GM19372 (cell line): ENCODE measurements at regions not wholly inside any gene's neighbourhood (a gene's known extent, or its start where the extent isn't known, plus 50 kb on each side); places are given as distances from the start of the nearest gene placed in this dataset.

Experiments
- ATAC-seq: cut with Tn5 transposase; IDR thresholded peaks from one replicate; pipeline ENCODE4 v1.9.1; 2021; ENCODE audit warnings: mild to moderate bottlenecking, low read depth, moderate library complexity; ENCODE audit not compliant: unreplicated experiment

DNA sequence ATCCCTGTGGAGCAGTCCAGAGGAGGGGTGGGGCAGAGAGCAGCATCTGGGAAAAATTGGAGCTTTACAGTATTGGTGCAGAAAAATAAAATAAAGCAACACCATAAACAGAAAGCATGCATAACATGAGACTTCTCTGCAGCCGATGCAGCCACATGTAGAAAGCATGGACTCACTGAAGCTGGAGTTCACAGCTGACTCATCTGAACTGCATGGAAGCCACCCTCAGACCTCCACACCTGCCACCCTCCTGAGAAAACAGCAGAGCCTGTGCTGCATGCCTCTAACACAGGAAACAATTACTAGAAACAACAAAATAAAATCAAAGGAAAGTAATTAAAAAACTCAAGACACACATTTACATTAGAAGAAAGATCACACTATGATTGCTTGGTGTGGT lies 169.4 kb upstream of the ALKAL2 start:
- ATAC-seq: no peak

- no peak for ATAC-seq
Measured at GRCh38 chr2:455913-456312, 168.0 kb upstream of the ALKAL2 start.

GRCh38 chr2:455015-455705 lies 167.3 kb upstream of the ALKAL2 start:
- ATAC-seq: no peak

DNA sequence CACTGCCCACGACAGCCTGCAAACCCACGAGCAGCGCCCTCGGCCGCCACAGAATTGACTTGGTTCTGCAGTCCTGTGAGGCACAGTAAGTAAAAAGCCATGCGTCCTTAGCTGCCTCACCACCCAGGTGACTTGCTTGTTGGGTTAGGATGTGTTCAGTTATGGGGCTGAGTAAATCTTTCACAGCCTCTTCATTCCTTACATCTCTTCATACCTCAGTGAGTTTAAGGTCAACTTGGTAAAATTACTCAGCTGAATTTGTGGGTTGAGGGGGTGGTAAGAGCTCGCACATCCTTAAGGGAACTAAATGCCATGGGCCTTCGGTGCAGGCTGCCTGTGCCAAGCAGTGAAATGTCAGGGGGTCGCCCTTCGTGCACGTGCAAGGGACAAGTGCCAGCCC lies 165.2 kb upstream of the ALKAL2 start:
- ATAC-seq: no peak

DNA sequence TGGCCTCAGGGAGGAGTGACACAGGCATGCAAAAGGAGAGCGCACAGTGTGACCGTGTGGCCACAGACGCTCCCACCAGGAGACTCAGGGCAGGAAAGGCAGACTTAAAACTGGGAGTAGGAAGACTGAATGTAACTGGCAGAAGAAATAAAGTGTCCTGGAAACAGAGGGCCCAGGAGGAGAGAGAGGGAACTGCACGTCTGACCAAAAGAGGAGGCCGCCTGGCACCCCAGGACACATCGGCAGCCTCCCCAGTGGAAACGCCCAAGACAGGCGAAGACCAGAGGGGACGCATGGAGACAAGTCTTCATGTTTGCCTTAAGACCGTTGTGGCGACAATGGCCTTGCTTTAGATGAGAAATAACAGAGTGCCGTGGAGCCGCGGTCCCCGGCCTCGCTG lies 163.6 kb upstream of the ALKAL2 start:
- ATAC-seq: no peak

GRCh38 chr2:449246-450067 lies 161.6 kb upstream of the ALKAL2 start:
- ATAC-seq: no peak

GRCh38 chr2:447902-448665 lies 160.2 kb upstream of the ALKAL2 start:
- no peak for ATAC-seq

DNA sequence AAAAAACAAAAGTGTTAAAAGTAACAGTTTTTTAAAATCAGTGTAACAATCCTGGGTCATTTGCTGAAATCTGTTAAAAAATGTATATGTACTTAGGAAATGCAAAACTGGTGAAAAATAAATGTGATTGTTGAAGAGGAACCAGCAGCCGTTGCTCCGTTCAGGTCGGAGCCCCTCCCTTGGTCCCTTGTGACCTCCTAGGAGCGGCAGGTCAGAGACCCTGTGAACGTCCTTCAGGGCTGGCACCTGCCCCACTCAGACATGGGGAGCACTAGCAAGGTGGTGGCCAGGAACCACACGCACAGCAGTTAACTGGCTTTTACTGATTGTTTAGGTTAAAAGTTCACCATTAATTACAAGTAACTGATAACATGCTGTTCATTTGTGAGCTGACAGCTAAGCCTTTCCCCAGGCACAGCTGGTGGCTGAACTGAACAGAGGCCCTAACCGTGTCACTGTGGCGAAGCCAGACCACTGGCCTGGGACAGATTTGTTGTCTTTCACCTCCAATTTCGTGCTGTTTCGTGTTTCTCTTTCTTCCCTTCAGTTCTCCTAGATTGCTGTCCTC lies 159.2 kb upstream of the ALKAL2 start:
- no peak for ATAC-seq

DNA sequence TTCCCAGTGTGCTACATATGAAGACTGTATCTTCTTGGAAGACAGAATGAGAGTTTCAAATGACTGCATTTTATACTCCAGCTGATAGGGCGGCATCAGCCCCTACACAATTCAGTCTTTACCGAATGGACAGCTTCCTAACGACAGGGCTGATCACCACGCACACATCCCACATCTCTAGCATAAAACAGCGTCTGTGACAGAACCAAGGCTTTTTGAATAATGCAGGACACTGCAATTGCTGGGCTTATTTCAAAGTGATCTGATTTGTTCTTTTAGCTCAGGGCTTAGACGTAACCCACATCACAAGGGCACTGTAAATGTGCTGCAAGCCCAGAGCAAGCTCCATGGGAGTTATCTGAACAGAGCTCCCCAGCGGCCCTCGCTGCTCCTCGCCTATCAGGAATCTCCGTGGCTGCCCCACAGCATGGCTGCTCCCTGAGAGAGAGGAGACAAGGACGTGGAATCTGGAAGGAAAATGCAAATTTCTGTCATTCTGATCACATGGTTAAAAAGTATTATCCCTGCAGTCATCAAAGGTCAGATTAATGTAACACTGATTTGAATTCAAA lies 158.5 kb upstream of the ALKAL2 start:
- ATAC-seq: no peak

GRCh38 chr2:445896-446295 lies 158.0 kb upstream of the ALKAL2 start:
- no peak for ATAC-seq

DNA sequence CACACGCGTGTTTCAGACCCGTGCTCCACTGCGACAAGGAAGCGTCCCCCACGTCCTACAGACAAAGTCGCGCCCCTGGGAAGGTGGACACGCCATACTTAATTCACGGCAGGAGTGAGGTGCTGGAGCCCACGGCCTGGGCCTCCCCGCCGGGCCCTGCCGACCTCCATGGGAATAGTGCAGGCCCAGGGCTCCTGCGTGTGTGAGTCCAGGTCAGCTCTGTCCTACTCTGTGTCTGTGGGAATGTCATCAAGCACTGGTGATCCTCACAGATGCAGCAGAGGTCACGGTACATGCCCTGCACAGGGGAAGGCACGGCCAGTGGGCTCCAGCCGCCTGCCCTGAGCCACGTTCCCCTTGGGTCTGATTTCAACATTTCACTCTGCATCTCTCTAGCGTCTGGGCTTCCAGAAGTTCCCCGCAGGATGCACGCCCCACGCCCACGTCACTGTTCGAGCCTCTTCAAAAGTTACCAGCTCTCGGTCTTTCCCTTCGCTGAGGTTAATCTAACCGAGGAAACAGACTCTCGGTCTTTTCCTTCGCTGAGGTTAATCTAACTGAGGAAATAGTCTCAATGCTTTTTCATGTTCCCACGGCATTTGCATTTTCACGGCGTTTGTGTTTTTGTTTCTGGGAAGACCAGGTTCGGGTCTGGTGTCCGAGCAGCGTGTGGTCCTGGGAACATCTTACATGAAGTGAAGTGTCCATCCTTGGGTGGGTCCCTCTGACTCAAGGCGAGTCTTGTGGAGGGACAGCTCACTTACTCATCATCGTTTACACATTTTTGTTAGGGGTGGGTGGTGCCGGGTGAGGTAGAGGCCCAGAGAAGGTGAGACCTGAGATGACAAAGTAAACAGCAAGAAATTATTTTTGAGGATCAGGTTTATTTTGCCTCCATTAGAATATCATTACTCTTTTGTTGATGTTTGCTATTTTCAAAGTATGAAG lies 157.3 kb upstream of the ALKAL2 start:
- ATAC-seq: no peak

DNA sequence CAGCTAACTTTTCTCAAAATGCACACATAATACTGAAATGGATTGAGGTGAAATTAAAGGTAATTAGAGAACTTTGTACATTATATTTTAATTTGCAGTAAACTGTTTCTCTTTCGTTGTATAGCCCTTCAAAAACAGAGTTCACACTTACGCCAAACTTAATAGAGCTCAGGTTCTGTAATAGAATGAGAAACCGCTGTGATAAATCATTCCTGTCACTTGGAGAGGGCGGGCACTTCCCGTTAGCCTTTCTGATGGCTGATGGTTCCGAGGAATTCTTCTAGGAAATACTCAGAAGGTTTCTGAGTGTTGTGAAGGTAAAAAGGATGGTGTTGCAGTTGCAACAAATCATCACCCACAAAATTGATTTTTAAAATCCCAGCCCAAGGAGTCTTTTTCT lies 155.8 kb upstream of the ALKAL2 start:
- ATAC-seq: no peak

GRCh38 chr2:443216-443615 lies 155.3 kb upstream of the ALKAL2 start:
- ATAC-seq: no peak

DNA sequence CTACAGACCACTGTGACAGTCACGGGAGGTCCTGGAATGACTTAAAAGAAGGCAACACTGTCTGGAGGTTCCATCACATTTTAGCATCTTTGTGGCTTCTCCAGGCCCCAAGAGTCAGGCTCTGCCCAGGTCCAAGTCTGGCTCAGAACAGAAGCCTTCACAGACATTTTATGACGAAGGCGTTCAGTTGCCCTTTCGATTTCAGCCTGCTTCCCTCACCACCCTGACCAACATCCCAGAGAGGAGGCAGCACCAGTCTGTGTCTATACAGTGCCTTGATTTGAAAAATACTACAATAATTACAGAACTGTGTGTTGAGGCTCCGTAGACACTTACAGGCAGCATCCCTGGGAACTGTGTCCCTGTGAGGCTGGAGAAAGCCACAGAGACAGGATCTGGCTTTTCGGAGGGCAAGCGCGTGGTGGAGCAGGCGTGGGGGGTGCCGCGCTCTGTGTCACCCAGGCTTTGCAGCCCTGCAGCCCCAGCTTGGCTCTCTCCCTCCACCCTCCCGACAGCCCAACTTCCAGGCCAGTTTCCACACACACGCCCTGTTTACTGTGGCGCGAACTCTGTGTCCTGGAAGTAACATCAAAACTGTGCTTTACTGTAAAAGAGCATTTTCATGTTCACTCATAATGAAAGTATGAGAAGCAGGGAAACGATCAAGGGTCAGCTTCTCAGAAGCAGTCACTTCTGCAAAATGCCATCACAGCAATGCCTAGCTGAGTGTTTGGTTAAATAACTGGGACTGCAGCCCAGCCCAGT lies 153.5 kb upstream of the ALKAL2 start:
- ATAC-seq: peak; percentile 38

- ATAC-seq: no peak
Measured at GRCh38 chr2:440403-440740, 152.5 kb upstream of the ALKAL2 start.

DNA sequence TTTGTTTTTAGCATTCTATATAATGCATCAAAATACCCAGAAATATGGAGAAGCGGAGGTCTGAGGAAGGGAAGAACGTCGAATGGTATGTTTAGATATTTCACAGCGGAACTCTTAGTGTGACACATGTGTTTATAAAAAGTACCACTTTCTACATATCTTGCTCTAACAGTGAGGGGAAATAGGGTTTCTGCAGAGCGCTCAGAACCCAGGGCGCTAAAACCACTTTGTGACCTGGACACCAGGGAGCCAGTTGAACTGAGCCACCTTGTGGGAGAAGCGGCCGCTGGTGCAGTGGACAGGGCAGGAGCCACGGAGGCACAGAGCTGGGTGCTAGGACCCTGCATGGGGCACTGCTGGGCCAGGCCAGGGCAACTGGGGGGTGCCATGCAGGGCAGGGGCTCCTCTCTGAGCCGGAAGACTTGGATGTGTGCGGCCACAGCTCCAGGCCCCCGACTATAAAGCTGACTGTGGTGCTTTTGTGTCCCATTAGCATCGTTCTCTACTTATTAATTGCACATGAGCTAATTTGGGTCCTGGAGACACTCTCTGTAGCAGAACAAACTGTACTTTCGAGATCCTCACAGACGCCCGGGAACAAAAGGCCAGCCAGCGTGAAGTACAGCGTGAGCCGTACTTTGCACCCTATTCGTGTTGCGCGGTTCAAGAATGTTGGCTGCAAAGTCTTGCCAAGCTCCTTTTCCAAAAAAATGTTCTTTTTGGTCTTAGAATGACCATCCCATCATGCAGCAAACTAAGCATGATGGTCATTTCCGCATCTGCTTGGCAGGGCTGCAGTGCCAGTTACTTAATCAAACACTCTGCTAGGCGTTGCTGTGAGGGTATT lies 151.9 kb upstream of the ALKAL2 start:
- ATAC-seq: no peak

DNA sequence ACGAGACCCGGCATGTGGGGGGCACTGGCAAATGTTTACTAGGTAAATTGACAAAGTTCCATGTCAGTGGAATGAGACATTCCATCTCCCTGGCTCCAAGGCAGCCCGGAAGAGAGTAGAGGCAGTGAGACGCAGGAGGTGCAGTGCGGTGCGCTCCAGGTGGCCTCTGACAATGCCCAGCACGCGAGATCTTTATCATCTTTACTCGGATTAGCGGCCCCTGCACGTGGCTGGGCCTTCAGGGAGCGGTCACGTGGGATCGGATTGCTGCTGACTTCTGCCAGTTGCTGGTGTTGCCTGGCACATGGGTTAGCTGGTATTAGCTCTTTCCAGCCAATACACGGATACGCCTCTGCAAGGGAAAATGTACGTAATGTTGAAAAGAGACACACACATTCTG lies 151.2 kb upstream of the ALKAL2 start:
- no peak for ATAC-seq

DNA sequence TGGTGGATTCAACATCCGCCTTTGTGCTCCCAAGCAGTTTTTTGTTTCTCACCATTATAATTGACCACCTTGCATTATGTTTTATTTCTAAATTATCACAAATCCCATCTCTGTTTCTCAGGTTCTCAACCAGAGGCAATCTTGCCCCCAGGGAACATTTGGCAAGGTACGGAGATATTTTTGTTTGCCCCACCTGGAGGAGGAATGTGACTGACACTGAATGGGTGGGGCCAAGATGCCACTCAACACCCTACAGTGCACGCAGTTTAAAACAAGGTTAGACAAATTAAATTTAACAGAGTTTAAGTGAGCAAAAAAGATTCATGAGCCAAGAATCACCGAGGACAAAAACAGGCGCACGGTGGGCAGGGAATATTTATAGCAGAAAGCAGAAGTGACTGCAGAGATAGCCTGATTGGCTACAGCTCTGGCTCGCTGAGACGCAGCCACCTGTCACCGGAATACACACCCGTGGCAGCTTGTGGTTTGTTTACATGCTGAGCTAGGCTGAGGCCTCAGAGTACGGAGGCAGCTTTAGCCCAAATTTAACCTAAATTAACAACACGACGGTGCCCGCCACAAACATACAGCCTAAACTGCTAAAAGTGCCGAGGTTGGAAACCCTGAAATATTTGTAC lies 150.0 kb upstream of the ALKAL2 start:
- peak; percentile 99 for ATAC-seq
